Stimulated activated naive CD4-positive, alpha-beta T cell (primary cell): ENCODE measurements at regions not wholly inside any gene's neighbourhood (a gene's known extent, or its start where the extent isn't known, plus 50 kb on each side); places are given as distances from the start of the nearest gene placed in this dataset.

Experiments
- DNase-seq, 6 experiments: peaks; one replicate each; lab custom pipeline; 2025; lab: John Stamatoyannopoulos, UW

GRCh38 chr6:165755583-165755982 is 92.5 kb upstream of the PDE10A start:
- no peak for DNase-seq

GRCh38 chr6:165753506-165753905 is 90.5 kb upstream of the PDE10A start:
- DNase-seq, result no peak

GRCh38 chr6:165752451-165752850 is 89.4 kb upstream of the PDE10A start:
- DNase-seq, result no peak

GRCh38 chr6:165751486-165751885 is 88.4 kb upstream of the PDE10A start:
- no peak for DNase-seq

GRCh38 chr6:165749163-165749562 is 86.1 kb upstream of the PDE10A start:
- no peak for DNase-seq

GRCh38 chr6:165748390-165748789 is 85.3 kb upstream of the PDE10A start:
- DNase-seq, result no peak

GRCh38 chr6:165747963-165748362 is 84.9 kb upstream of the PDE10A start:
- DNase-seq, result no peak

- no peak for DNase-seq
Observed at GRCh38 chr6:165746331-165746730, 83.3 kb upstream of the PDE10A start.

- DNase-seq, result no peak
Observed at GRCh38 chr6:165745492-165745891, 82.5 kb upstream of the PDE10A start.

- DNase-seq, result no peak
Observed at GRCh38 chr6:165744555-165745228, 81.7 kb upstream of the PDE10A start.

GRCh38 chr6:165743366-165743898 is 80.4 kb upstream of the PDE10A start:
- DNase-seq, result no peak

- DNase-seq, result no peak
Observed at GRCh38 chr6:165742047-165742446, 79.0 kb upstream of the PDE10A start.

- no peak for DNase-seq
Observed at GRCh38 chr6:165737396-165737795, 74.4 kb upstream of the PDE10A start.

- DNase-seq, result no peak
Observed at GRCh38 chr6:165735065-165735464, 72.0 kb upstream of the PDE10A start.

- DNase-seq, result no peak
Observed at GRCh38 chr6:165733489-165733791, 70.4 kb upstream of the PDE10A start.

- DNase-seq, result no peak
Observed at GRCh38 chr6:165732696-165733488, 69.9 kb upstream of the PDE10A start.

GRCh38 chr6:165729307-165729936 is 66.4 kb upstream of the PDE10A start:
- no peak for DNase-seq

GRCh38 chr6:165728216-165728615 is 65.2 kb upstream of the PDE10A start:
- DNase-seq, result no peak

GRCh38 chr6:165726965-165727381 is 63.9 kb upstream of the PDE10A start:
- no peak for DNase-seq

- DNase-seq, result no peak
Observed at GRCh38 chr6:165726290-165726875, 63.3 kb upstream of the PDE10A start.

GRCh38 chr6:165725201-165725600 is 62.2 kb upstream of the PDE10A start:
- no peak for DNase-seq

- DNase-seq, result no peak
Observed at GRCh38 chr6:165723326-165723725, 60.3 kb upstream of the PDE10A start.

- no peak for DNase-seq
Observed at GRCh38 chr6:165722022-165722421, 59.0 kb upstream of the PDE10A start.
